GM13976 (cell line): ENCODE measurements at regions not wholly inside any gene's neighbourhood (a gene's known extent, or its start where the extent isn't known, plus 50 kb on each side); places are given as distances from the start of the nearest gene placed in this dataset.

Experiments
- DNase-seq: peaks from one replicate; pipeline ENCODE4 v3.0.0; 2012; ENCODE audit warnings: low spot score
- in situ Hi-C: fragments of 300-500 bp; cut with MboI; formaldehyde crosslinking; loops from one replicate; pipeline ENCODE4 v1.12.0; 2022; ENCODE audit warnings: low sequenced_read_pairs, mixed read lengths, inconsistent platforms; ENCODE audit not compliant: unreplicated experiment
- TF ChIP-seq, protein P1 (sequence below): IDR thresholded peaks from 2 replicates; pipeline ENCODE4 v1.5.1; 2012; ENCODE audit warnings: borderline replicate concordance, mild to moderate bottlenecking; ENCODE audit not compliant: insufficient read depth; ENCODE audit errors: extremely low read depth, missing control alignments, control extremely low read depth

DNA sequence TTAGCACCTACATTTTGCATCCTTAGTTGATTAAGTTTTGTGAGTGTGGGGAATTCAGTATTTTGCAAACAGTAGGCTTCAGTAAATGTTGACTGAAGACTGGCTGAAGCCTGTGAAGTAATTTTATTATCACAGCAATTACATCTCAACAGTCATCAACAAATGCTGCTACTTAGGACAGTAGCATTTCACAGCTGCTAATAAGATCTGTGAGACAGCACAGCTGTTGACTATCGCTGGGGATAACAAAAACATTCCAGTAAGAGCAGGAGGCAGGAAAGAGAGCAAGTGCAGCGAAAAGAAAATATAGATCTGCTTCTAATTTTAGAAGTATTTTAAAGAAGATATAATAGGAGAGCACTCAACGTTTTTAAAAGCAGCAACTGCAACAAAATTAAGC, 117.3 kb upstream of the FGF10 start:
- TF ChIP-seq, protein P1, sequence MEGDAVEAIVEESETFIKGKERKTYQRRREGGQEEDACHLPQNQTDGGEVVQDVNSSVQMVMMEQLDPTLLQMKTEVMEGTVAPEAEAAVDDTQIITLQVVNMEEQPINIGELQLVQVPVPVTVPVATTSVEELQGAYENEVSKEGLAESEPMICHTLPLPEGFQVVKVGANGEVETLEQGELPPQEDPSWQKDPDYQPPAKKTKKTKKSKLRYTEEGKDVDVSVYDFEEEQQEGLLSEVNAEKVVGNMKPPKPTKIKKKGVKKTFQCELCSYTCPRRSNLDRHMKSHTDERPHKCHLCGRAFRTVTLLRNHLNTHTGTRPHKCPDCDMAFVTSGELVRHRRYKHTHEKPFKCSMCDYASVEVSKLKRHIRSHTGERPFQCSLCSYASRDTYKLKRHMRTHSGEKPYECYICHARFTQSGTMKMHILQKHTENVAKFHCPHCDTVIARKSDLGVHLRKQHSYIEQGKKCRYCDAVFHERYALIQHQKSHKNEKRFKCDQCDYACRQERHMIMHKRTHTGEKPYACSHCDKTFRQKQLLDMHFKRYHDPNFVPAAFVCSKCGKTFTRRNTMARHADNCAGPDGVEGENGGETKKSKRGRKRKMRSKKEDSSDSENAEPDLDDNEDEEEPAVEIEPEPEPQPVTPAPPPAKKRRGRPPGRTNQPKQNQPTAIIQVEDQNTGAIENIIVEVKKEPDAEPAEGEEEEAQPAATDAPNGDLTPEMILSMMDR: no peak
- in situ Hi-C loops: no loop called here
- DNase-seq: no peak

DNA sequence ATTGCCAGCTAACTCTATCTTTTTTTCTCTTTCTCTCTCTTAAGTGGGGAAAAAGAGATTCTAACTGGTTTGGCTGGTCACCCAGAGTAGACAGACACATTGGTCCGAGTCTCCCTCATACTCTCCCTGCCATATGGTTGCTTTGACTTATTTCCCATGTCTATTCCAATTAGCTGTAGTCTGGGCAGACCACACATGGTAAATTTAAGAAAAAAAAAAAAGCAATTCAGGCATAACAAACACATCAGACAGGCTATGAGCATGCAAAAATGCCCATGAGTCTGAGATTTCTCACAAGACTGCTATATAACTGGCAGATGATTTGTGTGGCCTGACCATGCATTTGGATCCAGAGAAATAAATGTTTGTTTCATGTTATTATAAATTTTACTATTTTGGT, 110.2 kb upstream of the FGF10 start:
- TF ChIP-seq, protein P1: no peak
- in situ Hi-C loops: no loop called here
- DNase-seq: no peak

DNA sequence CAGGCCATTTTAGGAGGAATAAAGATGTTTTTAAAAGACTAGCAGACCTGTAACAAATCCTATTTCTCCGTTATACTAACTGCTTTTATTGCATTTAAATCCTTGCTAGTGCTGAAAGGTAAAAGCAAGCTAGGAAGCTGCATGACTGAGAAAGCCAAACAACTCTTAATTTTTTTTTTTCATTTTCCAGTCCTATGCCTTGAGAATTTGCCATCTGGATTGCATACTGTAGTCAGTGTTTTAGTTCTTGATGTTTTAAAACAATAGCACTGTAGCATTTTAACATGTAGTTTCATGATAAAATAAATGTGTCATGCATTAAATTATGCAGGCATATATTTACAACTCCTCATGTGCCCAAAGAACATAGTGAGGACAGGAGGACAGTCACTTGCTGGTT, 108.4 kb upstream of the FGF10 start:
- in situ Hi-C loops: no loop called here
- no peak for DNase-seq
- TF ChIP-seq, protein P1: no peak

DNA sequence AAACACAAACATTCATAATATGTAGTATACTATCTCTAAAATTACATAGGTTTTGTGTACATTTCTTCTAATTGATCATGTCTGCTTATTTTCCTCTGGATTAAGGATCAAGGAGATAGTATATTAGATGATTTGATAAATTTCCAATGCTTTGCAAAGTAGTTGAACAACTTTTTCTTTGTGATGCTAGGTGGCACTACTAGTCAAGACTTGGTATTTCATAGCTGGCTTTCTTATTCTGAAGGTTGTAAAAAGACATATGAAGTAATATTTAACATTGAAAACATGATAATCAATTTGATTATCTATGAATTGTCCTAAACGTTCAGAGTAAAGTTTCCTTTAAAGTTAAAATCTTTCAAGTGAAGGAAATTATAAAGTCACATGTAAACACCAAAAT, 106.1 kb upstream of the FGF10 start:
- no peak for DNase-seq
- in situ Hi-C loops: no loop called here
- TF ChIP-seq, protein P1: no peak

DNA sequence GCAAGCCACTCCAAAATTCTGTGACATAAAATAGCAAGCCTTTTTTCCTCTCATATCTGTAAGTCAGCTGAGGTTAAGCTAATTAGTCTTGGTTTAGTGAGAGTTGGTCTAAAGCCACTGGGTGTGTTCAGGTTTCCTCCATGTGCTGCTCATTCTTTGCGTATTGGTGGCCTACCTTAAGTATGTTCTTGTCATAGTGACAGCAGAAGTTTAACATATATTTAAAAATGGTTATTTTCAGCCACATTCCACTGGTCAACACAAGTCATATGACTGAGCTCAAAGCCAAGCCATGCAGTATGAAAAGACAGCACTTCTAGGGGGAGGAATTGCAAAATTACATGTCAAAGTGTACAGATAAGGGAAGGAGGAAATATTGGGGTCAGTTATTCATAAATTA, 100.5 kb upstream of the FGF10 start:
- in situ Hi-C loops: no loop called here
- no peak for DNase-seq
- TF ChIP-seq, protein P1: no peak

DNA sequence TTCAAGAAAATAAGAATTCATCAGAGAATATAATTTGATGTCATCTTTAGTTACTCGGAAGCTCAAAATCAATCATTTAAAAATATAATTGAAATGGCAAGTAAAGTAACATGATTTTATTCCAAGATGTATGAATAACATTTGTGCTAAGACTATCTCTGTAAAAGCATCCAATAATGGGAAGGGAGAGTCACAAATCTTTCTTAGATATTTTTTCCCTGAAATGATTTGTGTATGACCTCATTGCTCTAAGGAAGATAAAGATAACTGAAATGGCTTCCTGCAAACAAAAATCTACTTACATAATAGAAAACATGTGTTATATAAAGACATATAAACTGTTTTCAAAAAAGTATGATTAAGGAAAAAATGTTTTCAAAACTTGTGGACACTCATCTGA, 97.4 kb upstream of the FGF10 start:
- TF ChIP-seq, protein P1: no peak
- in situ Hi-C loops: no loop called here
- DNase-seq: no peak

DNA sequence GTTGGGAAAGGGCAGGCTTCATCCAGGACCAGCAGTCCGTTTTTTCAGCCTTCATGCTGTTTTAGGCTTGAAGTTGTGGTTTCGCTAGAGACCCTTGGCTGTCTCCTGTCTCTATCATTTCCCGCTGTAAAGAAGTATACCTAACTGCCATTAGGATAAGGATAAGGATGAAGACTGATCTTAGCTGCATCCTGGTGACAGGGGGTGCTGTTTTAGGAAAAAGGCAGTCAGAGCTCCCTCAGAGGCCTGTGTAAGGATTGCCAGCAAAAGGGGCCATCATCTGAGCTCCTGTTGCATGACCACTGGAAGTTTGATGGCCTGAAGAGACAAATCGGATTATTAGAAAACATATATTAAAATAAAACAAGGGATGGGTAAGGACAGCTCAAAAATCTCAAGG, 64.8 kb upstream of the FGF10 start:
- in situ Hi-C loops: no loop called here
- TF ChIP-seq, protein P1: no peak
- no peak for DNase-seq
